Neural cell (in vitro differentiated cells): ENCODE measurements at regions not wholly inside any gene's neighbourhood (a gene's known extent, or its start where the extent isn't known, plus 50 kb on each side); places are given as distances from the start of the nearest gene placed in this dataset.

ENCODE experiments used
- H2AFZ ChIP-seq: fragments of 200-600, 300-800 bp; sonication (generic), shearing (Covaris generic); 2 replicates; pipeline ENCODE4 v1.6.0; 2014; ENCODE audit warnings: low read depth, mild to moderate bottlenecking, antibody characterized with exemption, low read length, moderate library complexity
- H3F3A ChIP-seq: fragments of 200-600 bp; shearing (Covaris generic); 2 replicates; pipeline ENCODE4 v1.6.1; 2016; ENCODE audit warnings: mild to moderate bottlenecking, moderate library complexity, mixed read lengths, antibody characterized with exemption, low read length; ENCODE audit not compliant: insufficient read depth, poor library complexity, severe bottlenecking
- H3K27ac ChIP-seq: fragments of 200-600, 300-800 bp; sonication (generic), shearing (Covaris generic); 2 replicates; pipeline ENCODE4 v1.5.1; 2014; ENCODE audit warnings: mild to moderate bottlenecking, low read length, moderate library complexity
- H3K27me3 ChIP-seq: fragments of 300-800, 200-600 bp; sonication (generic), shearing (Covaris generic); 2 replicates; pipeline ENCODE4 v1.6.0; 2014; ENCODE audit warnings: mild to moderate bottlenecking, low read depth, low read length, moderate library complexity; ENCODE audit not compliant: insufficient read depth
- H3K36me3 ChIP-seq: fragments of 300-800, 200-600 bp; sonication (generic), shearing (Covaris generic); 2 replicates; pipeline ENCODE4 v1.5.1; 2014; ENCODE audit warnings: mild to moderate bottlenecking, antibody characterized with exemption, low read length, moderate library complexity; ENCODE audit not compliant: insufficient read depth
- H3K4me2 ChIP-seq: fragments of 300-800, 200-600 bp; sonication (generic), shearing (Covaris generic); 2 replicates; pipeline ENCODE4 v1.6.0; 2014; ENCODE audit warnings: mild to moderate bottlenecking, low read length
- H3K4me3 ChIP-seq: fragments of 300-800, 200-600 bp; sonication (generic), shearing (Covaris generic); 2 replicates; pipeline ENCODE4 v1.5.1; 2014; ENCODE audit warnings: mild to moderate bottlenecking, low read length, moderate library complexity
- H3K79me2 ChIP-seq: fragments of 200-600 bp; shearing (Covaris generic); replicated peaks from 2 replicates; pipeline ENCODE4 v1.6.0; 2014; ENCODE audit warnings: mild to moderate bottlenecking, low read length, moderate library complexity; ENCODE audit not compliant: insufficient read depth
- H3K9ac ChIP-seq: fragments of 300-800, 200-600 bp; sonication (generic), shearing (Covaris generic); 2 replicates; pipeline ENCODE4 v1.6.1; 2016; ENCODE audit warnings: mild to moderate bottlenecking, low read length, mixed read lengths
- H3K9me2 ChIP-seq: fragments of 200-600 bp; shearing (Covaris generic); 2 replicates; pipeline ENCODE4 v1.6.1; 2016; ENCODE audit warnings: mild to moderate bottlenecking, low read length, mixed read lengths; ENCODE audit not compliant: insufficient read depth
- H3K9me3 ChIP-seq: fragments of 200-600, 300-800 bp; sonication (generic), shearing (Covaris generic); 2 replicates; pipeline ENCODE4 v1.6.1; 2016; ENCODE audit warnings: mild to moderate bottlenecking, mixed run types, low read length, moderate library complexity, mixed read lengths
- H4K20me1 ChIP-seq: fragments of 200-600 bp; shearing (Covaris generic); 2 replicates; pipeline ENCODE4 v1.6.1; 2016; ENCODE audit warnings: mild to moderate bottlenecking, mixed run types; ENCODE audit not compliant: insufficient read depth
- CTCF ChIP-seq: fragments of 450-650 bp; IDR thresholded peaks from 2 replicates; pipeline ENCODE4 v1.5.1; 2014; ENCODE audit warnings: antibody characterized with exemption, mild to moderate bottlenecking, moderate library complexity; ENCODE audit not compliant: poor library complexity, severe bottlenecking
- EP300 ChIP-seq: fragments of 450-650 bp; conservative IDR thresholded peaks from 2 replicates; pipeline ENCODE4 v1.6.1; 2014; ENCODE audit warnings: antibody characterized with exemption, mild to moderate bottlenecking, moderate library complexity; ENCODE audit not compliant: poor library complexity, severe bottlenecking
- EZH2 ChIP-seq: fragments of 200-600, 300-800 bp; shearing (Covaris generic), sonication (generic); IDR thresholded peaks from 2 replicates; pipeline ENCODE4 v1.6.1; 2014; ENCODE audit warnings: antibody characterized with exemption, low read length, borderline replicate concordance, mild to moderate bottlenecking; ENCODE audit not compliant: insufficient read depth, poor library complexity, severe bottlenecking
- MXI1 ChIP-seq: fragments of 450-650 bp; conservative IDR thresholded peaks from 2 replicates; pipeline ENCODE4 v1.6.1; 2014; ENCODE audit warnings: antibody characterized with exemption, mild to moderate bottlenecking; ENCODE audit not compliant: poor library complexity, severe bottlenecking
- POLR2AphosphoS5 ChIP-seq: IDR thresholded peaks from 2 replicates; pipeline ENCODE4 v1.6.1; 2012
- RAD21 ChIP-seq: fragments of 450-650 bp; conservative IDR thresholded peaks from 2 replicates; pipeline ENCODE4 v1.6.1; 2014; ENCODE audit warnings: antibody characterized with exemption, mild to moderate bottlenecking, moderate library complexity
- SMC3 ChIP-seq: fragments of 450-650 bp; conservative IDR thresholded peaks from 2 replicates; pipeline ENCODE4 v1.6.1; 2014; ENCODE audit warnings: antibody characterized with exemption, mild to moderate bottlenecking, moderate library complexity; ENCODE audit not compliant: poor library complexity
- TAF1 ChIP-seq: IDR thresholded peaks from 2 replicates; pipeline ENCODE4 v1.6.1; 2012; ENCODE audit warnings: low read depth
- TF ChIP-seq, protein P1 (sequence below): IDR thresholded peaks from 2 replicates; pipeline ENCODE4 v1.6.1; 2012; ENCODE audit warnings: borderline replicate concordance

DNA sequence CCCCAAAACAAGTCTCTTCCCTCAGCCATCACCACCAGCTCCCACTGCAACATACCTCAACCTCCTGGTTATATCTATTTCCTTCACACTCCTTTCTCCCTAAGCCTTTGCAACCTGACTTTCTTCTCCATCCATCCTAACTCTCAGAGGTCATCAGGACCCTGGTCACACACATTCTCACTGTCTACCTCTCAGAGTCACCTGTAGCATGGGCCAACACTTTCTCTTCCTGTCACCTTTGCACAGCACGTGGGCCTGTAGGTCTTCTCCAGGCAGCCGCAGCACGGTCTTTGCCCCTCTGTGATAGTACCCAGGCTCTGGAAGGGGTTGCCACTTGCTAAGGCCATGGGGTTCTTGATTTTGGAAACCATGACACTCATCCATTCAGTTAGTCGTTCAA is 921.1 kb downstream of the UQCRFS1 start:
- Histone ChIP-seq H3K9me3 (no peaks in the 10 kb centered on the region), H3K4me2 (no peak overlapping the region), H3K79me2 (no peaks in the 10 kb centered on the region), H3K36me3 (no peaks in the 10 kb centered on the region), H3K9me2 (no peaks in the 10 kb centered on the region), H4K20me1 (no peaks in the 10 kb centered on the region), H3K27ac (no peak overlapping the region), H3K27me3 (no peaks in the 10 kb centered on the region), H3K4me3 (no peak overlapping the region), H2AFZ (no peak overlapping the region), H3K9ac (no peak overlapping the region), H3F3A (no peaks in the 10 kb centered on the region)
- no peak for TF ChIP-seq EZH2

GRCh38 chr19:28290963-28291657 is 921.8 kb downstream of the UQCRFS1 start:
- no peaks in the 10 kb centered on the region for H3K9me2 ChIP-seq
- TF ChIP-seq CTCF (no peak), SMC3 (no peak), EP300 (no peak), EZH2 (no peak), TAF1 (no peak), POLR2AphosphoS5 (no peak), MXI1 (no peak), RAD21 (no peak)
- TF ChIP-seq, protein P1, sequence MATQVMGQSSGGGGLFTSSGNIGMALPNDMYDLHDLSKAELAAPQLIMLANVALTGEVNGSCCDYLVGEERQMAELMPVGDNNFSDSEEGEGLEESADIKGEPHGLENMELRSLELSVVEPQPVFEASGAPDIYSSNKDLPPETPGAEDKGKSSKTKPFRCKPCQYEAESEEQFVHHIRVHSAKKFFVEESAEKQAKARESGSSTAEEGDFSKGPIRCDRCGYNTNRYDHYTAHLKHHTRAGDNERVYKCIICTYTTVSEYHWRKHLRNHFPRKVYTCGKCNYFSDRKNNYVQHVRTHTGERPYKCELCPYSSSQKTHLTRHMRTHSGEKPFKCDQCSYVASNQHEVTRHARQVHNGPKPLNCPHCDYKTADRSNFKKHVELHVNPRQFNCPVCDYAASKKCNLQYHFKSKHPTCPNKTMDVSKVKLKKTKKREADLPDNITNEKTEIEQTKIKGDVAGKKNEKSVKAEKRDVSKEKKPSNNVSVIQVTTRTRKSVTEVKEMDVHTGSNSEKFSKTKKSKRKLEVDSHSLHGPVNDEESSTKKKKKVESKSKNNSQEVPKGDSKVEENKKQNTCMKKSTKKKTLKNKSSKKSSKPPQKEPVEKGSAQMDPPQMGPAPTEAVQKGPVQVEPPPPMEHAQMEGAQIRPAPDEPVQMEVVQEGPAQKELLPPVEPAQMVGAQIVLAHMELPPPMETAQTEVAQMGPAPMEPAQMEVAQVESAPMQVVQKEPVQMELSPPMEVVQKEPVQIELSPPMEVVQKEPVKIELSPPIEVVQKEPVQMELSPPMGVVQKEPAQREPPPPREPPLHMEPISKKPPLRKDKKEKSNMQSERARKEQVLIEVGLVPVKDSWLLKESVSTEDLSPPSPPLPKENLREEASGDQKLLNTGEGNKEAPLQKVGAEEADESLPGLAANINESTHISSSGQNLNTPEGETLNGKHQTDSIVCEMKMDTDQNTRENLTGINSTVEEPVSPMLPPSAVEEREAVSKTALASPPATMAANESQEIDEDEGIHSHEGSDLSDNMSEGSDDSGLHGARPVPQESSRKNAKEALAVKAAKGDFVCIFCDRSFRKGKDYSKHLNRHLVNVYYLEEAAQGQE: no peak
- H3K27ac ChIP-seq: no peak overlapping the region
- no peaks in the 10 kb centered on the region for H3F3A ChIP-seq
- H3K9me3 ChIP-seq: no peaks in the 10 kb centered on the region
- no peaks in the 10 kb centered on the region for H3K27me3 ChIP-seq
- H3K4me2 ChIP-seq: no peak overlapping the region
- H3K79me2 ChIP-seq: no peaks in the 10 kb centered on the region
- H2AFZ ChIP-seq: no peak overlapping the region
- no peak overlapping the region for H3K9ac ChIP-seq
- no peak overlapping the region for H3K4me3 ChIP-seq
- H3K36me3 ChIP-seq: no peaks in the 10 kb centered on the region
- H4K20me1 ChIP-seq: no peaks in the 10 kb centered on the region
